OCI-LY1 (cell line): ENCODE measurements at regions not wholly inside any gene's neighbourhood (a gene's known extent, or its start where the extent isn't known, plus 50 kb on each side); places are given as distances from the start of the nearest gene placed in this dataset.

Experiments used
- EZH2 ChIP-seq: fragments of 200-600 bp; sonication (generic), shearing (Covaris generic); IDR thresholded peaks from 2 replicates; pipeline ENCODE4 v1.8.0; 2017; ENCODE audit warnings: borderline replicate concordance, mixed run types, mild to moderate bottlenecking, antibody characterized with exemption, low read length, moderate library complexity, mixed read lengths
- TF ChIP-seq, protein P1 (sequence below): fragments of 200-600 bp; sonication (generic), shearing (Covaris generic); IDR thresholded peaks from 2 replicates; pipeline ENCODE4 v1.5.1; 2017; ENCODE audit warnings: mild to moderate bottlenecking, antibody characterized with exemption, low read length, moderate library complexity, mixed read lengths

DNA sequence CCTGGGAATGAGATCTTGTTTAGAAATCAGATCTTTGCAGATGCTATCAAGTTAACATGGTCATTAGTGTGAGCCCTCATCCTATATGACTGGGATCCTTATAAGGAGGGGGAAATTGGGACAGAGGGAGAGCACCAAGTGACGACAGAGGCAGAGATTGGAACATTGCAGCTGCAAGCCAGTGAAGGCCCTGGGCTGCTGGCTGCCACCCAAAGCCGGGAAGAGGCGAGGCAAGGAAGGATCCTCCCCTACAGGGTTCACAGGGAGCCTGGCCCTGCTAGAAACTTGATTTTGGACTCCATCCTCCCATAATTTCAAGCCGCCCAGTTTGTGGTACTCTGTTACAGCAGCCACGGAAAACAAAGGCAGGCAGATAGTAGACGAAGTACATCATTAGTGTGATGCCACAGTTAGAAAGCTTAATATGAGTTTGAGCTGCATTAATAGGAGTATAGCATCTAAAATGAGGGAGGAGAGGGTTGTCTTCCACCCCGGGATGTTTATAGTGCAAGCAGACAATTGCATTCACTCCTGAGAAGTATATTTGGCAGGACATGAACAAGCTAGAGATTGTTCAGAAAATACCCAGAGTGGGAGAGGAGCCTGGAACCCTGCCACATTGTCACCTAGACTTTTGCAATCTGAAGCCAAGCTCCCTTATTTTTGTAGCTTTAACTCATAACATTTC lies 56.8 kb upstream of the CLMP start:
- TF ChIP-seq, protein P1, sequence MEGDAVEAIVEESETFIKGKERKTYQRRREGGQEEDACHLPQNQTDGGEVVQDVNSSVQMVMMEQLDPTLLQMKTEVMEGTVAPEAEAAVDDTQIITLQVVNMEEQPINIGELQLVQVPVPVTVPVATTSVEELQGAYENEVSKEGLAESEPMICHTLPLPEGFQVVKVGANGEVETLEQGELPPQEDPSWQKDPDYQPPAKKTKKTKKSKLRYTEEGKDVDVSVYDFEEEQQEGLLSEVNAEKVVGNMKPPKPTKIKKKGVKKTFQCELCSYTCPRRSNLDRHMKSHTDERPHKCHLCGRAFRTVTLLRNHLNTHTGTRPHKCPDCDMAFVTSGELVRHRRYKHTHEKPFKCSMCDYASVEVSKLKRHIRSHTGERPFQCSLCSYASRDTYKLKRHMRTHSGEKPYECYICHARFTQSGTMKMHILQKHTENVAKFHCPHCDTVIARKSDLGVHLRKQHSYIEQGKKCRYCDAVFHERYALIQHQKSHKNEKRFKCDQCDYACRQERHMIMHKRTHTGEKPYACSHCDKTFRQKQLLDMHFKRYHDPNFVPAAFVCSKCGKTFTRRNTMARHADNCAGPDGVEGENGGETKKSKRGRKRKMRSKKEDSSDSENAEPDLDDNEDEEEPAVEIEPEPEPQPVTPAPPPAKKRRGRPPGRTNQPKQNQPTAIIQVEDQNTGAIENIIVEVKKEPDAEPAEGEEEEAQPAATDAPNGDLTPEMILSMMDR = no peak
- no peak for TF ChIP-seq EZH2
